ENCODE measurements at regions not wholly inside any gene's neighbourhood (a gene's known extent, or its start where the extent isn't known, plus 50 kb on each side); places are given as distances from the start of the nearest gene placed in this dataset.
A peak's percentile ranks its signal among the peaks of the same experiment; 100 is the strongest.

DNA sequence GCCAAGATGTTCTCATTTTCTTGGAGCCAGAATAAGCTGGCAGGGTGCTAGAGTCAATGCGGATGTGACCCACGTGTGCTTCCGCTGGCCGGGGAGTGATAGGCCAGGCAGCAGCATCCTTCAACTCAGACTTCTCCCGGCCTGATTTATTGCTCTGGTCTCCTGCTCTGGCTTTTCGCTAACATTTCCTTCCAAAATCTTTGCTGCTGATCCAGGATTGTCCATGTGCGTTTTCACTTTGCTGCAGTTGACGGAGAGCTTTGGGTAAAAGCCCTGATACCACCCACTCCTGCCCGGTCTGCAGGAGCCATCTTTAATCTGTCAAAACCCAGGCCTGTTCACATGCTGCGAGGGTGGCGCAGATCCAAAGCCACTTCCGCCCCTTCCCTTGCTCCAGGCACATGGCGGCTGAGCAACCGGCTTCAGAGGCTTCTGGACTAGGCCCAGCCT, 106.8 kb downstream of the CYP26A1 start:
- no peak for DNase-seq

DNA sequence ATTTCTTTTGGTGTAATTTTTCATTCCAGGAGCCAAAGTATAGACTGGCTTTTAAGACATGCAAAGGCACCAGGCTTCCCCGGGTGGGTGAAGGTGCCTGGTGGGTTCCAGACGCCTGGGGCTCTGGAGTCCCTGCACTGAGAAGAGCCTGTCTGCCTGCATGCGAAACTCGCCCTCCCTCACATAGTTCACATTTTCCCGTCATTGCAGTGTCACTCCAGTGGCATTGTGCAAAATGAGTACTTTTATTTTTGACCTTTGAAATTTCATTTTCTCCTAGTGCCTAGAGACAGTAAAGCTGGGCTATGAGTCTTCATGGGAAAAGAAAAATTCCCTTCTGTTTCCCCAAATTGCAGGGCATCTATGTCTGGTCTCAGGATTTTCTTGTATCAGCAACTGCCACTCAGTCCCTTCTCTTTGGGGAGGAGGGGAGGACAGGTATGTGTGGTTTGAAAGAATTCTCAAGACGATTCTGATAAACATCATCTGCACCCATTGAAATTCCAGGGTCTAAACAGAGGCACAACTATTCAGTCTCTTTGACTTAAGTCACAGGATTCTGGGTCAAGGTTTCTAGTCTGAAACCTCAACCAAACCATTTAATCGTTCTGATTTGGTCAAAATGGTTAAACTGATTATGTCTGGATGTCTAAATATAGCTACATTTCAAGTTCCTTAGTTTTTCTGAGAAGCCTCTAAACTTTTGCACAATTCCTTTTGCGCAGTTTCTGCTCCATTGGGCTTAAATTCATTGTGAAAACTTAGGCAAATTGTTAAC, 107.8 kb downstream of the CYP26A1 start:
- no peak for DNase-seq

DNA sequence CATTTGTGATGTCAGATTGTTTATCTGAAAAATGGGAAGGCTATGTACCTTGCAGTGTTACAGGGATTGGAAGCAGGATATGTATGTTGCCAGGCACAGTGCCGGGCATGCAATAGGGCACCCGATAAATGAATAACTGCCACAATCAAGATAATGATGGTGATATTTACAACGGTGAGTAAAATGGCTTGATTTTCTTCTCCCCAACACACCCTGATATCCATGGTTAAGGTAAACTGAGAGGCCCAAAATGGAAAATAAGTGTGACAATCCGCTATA, 108.3 kb downstream of the CYP26A1 start:
- DNase-seq: no peak

DNA sequence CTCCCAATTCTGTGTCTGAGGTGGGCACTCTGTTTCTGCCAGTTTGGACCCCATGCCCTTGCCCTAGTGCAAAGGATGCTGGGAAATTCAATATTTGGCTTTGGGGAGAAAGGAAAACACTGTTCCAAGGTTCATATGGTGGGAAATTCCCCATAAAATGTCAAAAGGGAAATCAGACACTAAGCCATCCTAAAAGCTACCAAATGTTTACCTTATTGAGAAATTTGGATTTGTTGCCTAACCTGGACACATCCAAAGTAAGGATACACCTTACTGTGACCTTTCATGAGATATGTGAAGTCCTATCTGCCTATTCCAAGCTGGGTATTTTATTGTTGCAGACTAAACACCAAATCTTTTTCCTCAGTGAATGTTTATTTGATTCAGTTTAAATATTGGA, 109.1 kb downstream of the CYP26A1 start:
- no peak for DNase-seq

DNA sequence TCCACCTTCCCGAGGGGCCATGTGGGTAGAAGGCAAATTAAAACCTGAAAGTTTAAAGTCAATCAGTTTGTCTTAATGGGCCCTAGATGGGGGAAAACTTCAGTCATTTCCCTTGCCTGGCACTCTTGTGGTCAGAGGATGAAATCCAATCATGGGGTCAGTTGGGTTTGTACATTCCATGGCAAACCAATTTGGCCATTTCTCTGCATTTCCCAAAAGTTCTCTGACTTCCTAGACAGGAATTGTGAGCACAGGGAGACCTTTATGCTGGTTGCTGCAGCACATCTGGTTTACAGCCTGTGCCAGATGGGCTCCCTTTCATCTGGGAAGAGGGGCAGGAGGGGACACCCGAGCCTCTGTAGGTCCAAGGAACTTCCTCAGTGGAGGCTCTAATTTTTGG, 113.0 kb downstream of the CYP26A1 start:
- no peak for DNase-seq

- DNase-seq: no peak
Observed at GRCh38 chr10:93189944-93190343, 116.3 kb downstream of the CYP26A1 start.

GRCh38 chr10:93190372-93190771, 116.7 kb downstream of the CYP26A1 start:
- no peak for DNase-seq

DNA sequence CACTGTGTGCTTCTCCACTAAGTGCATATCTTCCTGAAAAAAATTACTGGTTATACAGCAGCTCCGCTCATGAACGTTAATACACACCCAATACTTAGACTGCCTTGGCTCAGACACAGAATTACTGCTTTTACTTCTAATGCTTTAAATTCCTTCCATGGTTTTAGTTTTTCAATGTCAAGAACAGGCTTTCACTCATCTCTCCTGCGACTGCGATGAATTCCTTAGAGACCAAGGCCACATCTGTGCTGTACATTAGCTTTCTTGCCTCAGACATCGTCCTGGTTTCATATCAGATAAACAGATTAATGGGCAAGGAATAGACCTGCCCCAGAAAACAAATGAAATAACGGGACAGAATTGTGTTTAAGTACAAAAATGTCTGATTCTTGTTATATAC, 120.2 kb downstream of the CYP26A1 start:
- DNase-seq: no peak

GRCh38 chr10:93198401-93199131, 124.9 kb downstream of the CYP26A1 start:
- no peak for DNase-seq

DNA sequence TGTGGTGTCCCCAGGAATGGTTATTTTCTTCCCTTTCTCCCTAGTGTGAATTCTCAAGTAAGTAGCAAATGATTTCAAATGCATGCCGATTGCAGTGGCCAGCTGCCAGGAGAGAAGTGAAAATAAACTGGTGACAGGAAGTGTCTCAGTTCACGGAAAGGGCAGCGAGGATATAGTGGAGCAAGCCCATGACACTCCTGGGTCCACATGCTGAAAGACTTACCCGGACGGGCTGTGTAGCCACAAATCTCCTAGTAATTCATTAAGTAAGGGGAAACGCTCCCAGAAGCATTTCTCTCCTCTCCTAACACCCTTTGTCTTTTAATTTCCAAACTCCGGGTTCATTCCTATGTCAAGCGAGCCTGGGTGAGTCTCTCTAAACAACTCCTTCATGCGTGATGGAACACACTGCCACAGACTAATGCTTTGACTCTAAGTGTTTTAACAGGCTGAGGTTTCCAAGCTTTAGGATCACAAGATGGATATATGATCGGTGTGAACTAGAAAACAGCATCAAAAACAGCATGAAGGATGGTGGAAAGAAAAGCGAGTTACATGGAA, 125.6 kb downstream of the CYP26A1 start:
- DNase-seq: peak; percentile 26

DNA sequence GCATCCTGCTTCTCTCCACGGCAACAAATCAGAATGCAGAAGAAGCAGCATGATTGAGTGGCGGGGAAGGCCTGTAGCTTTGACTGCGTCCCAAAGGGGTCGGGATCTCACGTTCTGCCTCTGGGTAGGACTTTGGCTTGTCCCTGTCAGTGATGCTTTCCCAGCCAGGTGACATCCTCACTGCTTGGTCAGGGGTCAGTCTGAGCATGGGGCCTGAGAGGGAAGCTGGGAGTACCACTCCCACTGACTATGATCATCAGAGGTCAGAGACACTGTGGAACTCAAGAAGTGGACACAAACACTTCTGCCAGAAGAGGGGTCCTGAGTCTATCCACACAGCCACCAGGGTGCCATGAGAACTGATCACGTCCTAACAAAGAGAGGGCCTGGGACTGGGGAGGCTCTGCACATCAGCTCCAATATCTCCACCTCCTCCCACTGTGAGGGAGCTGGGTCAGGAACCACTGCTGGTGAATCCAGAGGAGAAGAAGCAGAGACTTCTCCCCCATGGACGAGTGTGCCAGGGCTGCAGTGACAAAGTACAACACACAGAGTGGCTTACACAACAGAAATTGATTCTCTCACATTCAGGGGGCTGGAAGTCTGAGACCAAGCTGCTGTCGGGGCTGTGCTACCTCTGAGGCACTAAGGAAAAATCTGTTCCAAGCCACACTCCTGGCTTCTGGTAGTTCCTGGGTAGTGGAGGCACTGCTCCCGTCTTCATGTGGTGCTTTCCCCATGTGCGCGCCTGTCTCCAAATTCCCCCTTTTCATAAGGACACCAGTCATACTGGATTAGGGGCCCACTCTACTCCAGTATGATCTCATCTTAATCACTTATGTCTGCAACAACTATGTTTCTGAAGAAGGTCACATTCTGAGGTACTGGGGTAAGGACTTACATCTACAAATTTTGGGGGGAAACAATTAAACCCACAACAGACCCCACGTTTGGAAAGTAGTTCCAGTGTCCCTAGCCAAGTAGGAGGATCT, 131.1 kb downstream of the CYP26A1 start:
- no peak for DNase-seq

DNA sequence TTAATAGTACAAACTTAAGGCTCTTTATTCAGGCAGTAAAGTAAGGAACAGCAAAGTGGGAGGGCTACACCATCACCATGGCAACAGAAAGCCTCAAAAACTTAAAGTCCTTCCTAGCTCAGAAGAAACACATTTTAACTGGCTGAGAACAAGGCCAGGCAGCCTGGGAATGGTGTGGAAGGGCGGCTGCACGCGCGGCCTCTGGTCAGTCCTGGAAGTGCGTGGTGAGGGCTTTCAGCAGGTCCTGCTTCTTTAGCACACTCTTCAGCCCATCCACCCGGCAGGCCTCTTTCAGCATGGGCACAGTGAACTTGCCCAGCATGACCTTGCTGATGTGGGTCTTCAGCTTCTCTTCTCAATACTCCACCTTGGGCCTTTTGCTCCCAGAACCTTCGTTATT, 133.0 kb downstream of the CYP26A1 start:
- DNase-seq: no peak

DNA sequence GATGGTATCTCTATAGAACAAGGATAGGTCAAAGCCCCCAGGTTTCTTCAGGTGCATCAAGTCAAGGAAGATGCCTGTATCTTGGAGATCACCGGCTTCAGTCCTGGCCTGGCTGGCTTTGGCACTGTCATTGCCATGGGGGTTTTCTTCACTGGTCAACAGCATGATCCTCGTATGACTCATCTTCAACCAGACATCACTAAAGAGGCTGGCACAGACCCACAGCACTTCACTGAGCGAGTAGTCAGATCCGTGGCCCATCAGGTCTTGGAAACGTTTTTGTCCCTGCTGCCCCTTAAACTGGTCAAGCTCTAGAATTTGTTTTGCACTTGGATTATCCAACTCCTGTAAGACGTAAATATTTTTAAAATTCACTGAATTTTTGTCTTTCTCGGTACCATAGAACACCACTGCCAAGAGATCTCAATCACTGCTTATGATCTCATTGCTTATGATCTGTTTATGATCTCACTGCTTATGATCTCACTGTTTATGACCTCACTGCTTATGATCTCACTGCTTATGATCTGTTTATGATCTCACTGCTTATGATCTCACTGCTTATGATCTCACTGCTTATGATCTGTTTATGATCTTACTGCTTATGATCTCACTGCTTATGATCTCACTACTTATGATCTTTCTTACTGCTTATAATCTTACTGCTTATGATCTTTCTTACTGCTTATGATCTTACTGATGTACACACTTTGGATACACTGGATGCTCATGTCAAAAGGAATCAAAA, 135.2 kb downstream of the CYP26A1 start:
- no peak for DNase-seq

DNA sequence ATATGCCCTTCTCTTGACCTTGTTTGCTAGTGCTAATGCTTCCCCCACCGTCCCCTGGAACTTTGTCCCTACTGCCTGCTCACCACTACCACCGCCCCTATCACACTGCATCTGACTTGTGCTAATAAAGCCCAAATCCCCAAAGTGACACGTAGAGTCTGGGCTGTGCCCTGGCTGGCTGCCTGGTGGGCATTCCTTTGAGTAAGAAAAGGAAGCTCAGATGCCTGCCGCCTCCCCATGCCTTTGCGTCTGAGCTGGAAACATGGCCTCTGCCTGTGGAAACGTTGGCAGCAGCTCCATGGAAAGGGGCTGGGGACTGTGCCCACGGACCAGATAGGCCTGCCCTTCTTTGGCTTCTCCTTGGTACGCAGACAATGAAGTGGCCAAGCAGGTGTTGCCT, 138.3 kb downstream of the CYP26A1 start:
- no peak for DNase-seq

GRCh38 chr10:93215312-93215711, 141.6 kb downstream of the CYP26A1 start:
- no peak for DNase-seq

DNA sequence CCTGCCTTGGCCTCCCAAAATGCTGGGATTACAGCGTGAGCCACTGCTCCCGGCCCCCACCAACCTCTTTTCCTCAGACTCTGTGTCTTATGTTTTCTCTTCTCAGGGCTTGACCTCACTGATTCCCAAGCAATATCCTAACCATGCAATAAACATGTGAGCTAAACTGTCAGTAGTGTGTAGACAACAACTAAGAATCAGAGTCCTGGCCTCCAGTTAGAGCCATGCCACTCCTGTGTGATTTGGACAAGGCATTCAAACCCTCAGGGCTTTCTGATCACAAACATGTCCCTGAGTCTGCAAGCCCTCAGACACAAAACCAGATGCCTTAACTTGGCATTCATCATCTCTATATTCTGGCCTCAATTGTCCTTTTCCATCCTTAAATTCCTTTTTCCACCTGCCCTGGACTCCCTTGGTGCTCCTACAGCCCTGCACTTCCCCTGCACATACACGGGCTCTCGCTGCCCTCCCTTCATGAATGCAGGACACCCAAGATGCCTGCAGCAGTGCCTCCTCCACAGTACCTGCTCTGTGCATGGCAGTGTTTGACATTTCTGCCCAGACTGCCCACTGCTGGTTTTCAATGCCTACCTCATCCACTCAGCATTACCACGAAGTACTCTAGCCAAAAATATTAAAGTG, 142.8 kb downstream of the CYP26A1 start:
- no peak for DNase-seq

DNA sequence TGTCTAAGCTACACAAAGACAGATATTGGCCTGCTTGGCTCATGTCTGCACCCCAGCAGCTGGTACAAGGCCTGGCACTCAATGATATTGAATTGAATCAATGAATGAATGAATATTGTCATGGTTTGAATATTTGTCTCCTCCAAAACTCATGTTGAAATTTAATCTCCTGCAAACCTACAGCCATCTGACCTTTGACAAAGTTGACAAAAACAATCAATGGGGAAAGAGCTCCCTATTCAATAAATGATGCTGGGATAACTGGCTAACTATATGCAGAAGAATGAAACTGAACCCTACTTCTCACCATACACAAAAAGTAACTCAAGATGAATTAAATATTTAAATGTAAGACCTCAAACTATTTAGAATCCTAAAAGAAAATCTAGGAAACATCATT, 144.7 kb downstream of the CYP26A1 start:
- DNase-seq: no peak

- no peak for DNase-seq
Observed at GRCh38 chr10:93219347-93219746, 145.7 kb downstream of the CYP26A1 start.

GRCh38 chr10:93220296-93221170, 146.8 kb downstream of the CYP26A1 start:
- no peak for DNase-seq

DNA sequence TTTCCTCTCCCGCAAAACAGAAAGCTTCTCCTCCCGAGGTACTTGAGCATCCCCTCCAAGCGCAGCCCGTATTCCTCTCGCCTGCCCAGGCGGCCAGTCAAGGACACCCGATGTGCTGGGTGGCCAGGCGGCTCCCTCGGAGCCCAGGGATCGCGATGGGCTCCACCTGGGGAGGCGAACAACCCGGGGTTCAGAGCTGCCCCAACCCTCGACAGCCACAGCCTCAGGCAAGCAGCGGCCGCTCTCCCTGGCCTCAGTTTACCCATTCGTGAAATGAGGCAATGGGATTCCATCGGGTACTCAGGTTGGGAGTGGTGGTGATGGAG, 147.4 kb downstream of the CYP26A1 start:
- DNase-seq: no peak

- no peak for DNase-seq
Observed at GRCh38 chr10:93221521-93221920, 147.8 kb downstream of the CYP26A1 start.
